T follicular helper cell (primary cell): ENCODE measurements at regions not wholly inside any gene's neighbourhood (a gene's known extent, or its start where the extent isn't known, plus 50 kb on each side); places are given as distances from the start of the nearest gene placed in this dataset.

Experiments used
- DNase-seq: peaks from one replicate; pipeline ENCODE4 v3.0.0-alpha.2; 2020; ENCODE audit warnings: low read depth

GRCh38 chrX:69027181-69028005, 137.9 kb downstream of the PJA1 start:
- no peak for DNase-seq

- no peak for DNase-seq
These were observed 139.4 kb downstream of the PJA1 start for GRCh38 chrX:69025802-69026301.

- DNase-seq: no peak
These were observed 140.3 kb downstream of the PJA1 start for GRCh38 chrX:69024931-69025330.

- DNase-seq: no peak
These were observed 141.0 kb downstream of the PJA1 start for GRCh38 chrX:69024161-69024736.

- DNase-seq: no peak
These were observed 142.8 kb downstream of the PJA1 start for GRCh38 chrX:69022430-69022829.

GRCh38 chrX:69021141-69021960, 143.9 kb downstream of the PJA1 start:
- DNase-seq: no peak

- DNase-seq: no peak
These were observed 144.9 kb downstream of the PJA1 start for GRCh38 chrX:69020316-69020715.

GRCh38 chrX:69019073-69019890, 146.0 kb downstream of the PJA1 start:
- no peak for DNase-seq

- DNase-seq: no peak
These were observed 146.7 kb downstream of the PJA1 start for GRCh38 chrX:69018416-69019072.

GRCh38 chrX:69016293-69016941, 148.8 kb downstream of the PJA1 start:
- no peak for DNase-seq

- DNase-seq: no peak
These were observed 149.5 kb downstream of the PJA1 start for GRCh38 chrX:69015564-69016292.

- no peak for DNase-seq
These were observed 150.1 kb downstream of the PJA1 start for GRCh38 chrX:69015156-69015555.

GRCh38 chrX:69014200-69014599, 151.1 kb downstream of the PJA1 start:
- no peak for DNase-seq

- no peak for DNase-seq
These were observed 154.9 kb downstream of the PJA1 start for GRCh38 chrX:69010339-69010738.

GRCh38 chrX:69000877-69001276, 164.4 kb downstream of the PJA1 start:
- no peak for DNase-seq

- no peak for DNase-seq
These were observed 165.3 kb downstream of the PJA1 start for GRCh38 chrX:68999931-69000330.

- no peak for DNase-seq
These were observed 165.9 kb downstream of the PJA1 start for GRCh38 chrX:68999356-68999755.

GRCh38 chrX:68998716-68999115, 166.5 kb downstream of the PJA1 start:
- DNase-seq: no peak

- no peak for DNase-seq
These were observed 167.3 kb downstream of the PJA1 start for GRCh38 chrX:68997911-68998310.

GRCh38 chrX:68997511-68997910, 167.7 kb downstream of the PJA1 start:
- DNase-seq: no peak
